HEK293T (cell line): ENCODE measurements at regions not wholly inside any gene's neighbourhood (a gene's known extent, or its start where the extent isn't known, plus 50 kb on each side); places are given as distances from the start of the nearest gene placed in this dataset.

Experiments used
- CTCF ChIA-PET: fragments of 350-600 bp; formaldehyde crosslinking; extraction: SDS; loops from one replicate; lab custom pipeline; 2021; ENCODE audit warnings: antibody characterized with exemption, inconsistent platforms; lab: Yijun Ruan, JAX
- POLR2A ChIA-PET: fragments of 350-600 bp; formaldehyde crosslinking; extraction: SDS; loops from one replicate; lab custom pipeline; 2020; ENCODE audit warnings: antibody characterized with exemption, inconsistent platforms; lab: Yijun Ruan, JAX
- DNase-seq: peaks from one replicate; pipeline ENCODE4 v3.0.0; 2012; ENCODE audit warnings: mixed read lengths; ENCODE audit errors: extremely low spot score
- ARNT ChIP-seq: fragments of 450-650 bp; IDR thresholded peaks from 2 replicates; pipeline ENCODE4 v1.6.1; 2017; ENCODE audit warnings: mild to moderate bottlenecking
- BHLHE40 ChIP-seq: fragments of 450-650 bp; IDR thresholded peaks from 2 replicates; pipeline ENCODE4 v1.6.1; 2016; ENCODE audit warnings: mild to moderate bottlenecking, moderate library complexity, borderline replicate concordance
- CTBP1 ChIP-seq: fragments of 450-650 bp; IDR thresholded peaks from 2 replicates; pipeline ENCODE4 v1.6.1; 2016; ENCODE audit warnings: borderline replicate concordance
- ELF4 ChIP-seq: fragments of 450-650 bp; IDR thresholded peaks from 2 replicates; pipeline ENCODE4 v1.6.1; 2017; ENCODE audit warnings: antibody characterized with exemption
- FOXA1 ChIP-seq: fragments of 450-650 bp; IDR thresholded peaks from 2 replicates; pipeline ENCODE4 v1.6.1; 2016; ENCODE audit warnings: mild to moderate bottlenecking
- FOXK2 ChIP-seq: fragments of 450-650 bp; IDR thresholded peaks from 2 replicates; pipeline ENCODE4 v1.6.1; 2016; ENCODE audit warnings: mild to moderate bottlenecking
- FOXM1 ChIP-seq: fragments of 450-650 bp; IDR thresholded peaks from 2 replicates; pipeline ENCODE4 v1.6.1; 2017; ENCODE audit warnings: mild to moderate bottlenecking, borderline replicate concordance
- HDGF ChIP-seq: fragments of 450-650 bp; IDR thresholded peaks from 2 replicates; pipeline ENCODE4 v1.6.1; 2017; ENCODE audit warnings: antibody characterized with exemption, borderline replicate concordance
- L3MBTL2 ChIP-seq: fragments of 450-650 bp; conservative IDR thresholded peaks from 2 replicates; pipeline ENCODE4 v1.6.1; 2016; ENCODE audit warnings: mild to moderate bottlenecking
- LEF1 ChIP-seq: fragments of 450-650 bp; IDR thresholded peaks from 2 replicates; pipeline ENCODE4 v1.6.1; 2017; ENCODE audit warnings: mild to moderate bottlenecking, borderline replicate concordance
- NFRKB ChIP-seq: fragments of 450-650 bp; IDR thresholded peaks from 2 replicates; pipeline ENCODE4 v1.6.1; 2016; ENCODE audit warnings: mild to moderate bottlenecking, moderate library complexity
- SP1 ChIP-seq: fragments of 450-650 bp; IDR thresholded peaks from 2 replicates; pipeline ENCODE4 v1.6.1; 2017
- SUZ12 ChIP-seq: fragments of 450-650 bp; IDR thresholded peaks from 2 replicates; pipeline ENCODE4 v1.6.1; 2016; ENCODE audit warnings: mild to moderate bottlenecking
- TARDBP ChIP-seq: fragments of 450-650 bp; IDR thresholded peaks from 2 replicates; pipeline ENCODE4 v1.6.1; 2016
- ZNF384 ChIP-seq: fragments of 450-650 bp; IDR thresholded peaks from 2 replicates; pipeline ENCODE4 v1.6.1; 2016
- TF ChIP-seq, protein P1 (sequence below): fragments of 450-650 bp; IDR thresholded peaks from 2 replicates; pipeline ENCODE4 v1.6.1; 2016

DNA sequence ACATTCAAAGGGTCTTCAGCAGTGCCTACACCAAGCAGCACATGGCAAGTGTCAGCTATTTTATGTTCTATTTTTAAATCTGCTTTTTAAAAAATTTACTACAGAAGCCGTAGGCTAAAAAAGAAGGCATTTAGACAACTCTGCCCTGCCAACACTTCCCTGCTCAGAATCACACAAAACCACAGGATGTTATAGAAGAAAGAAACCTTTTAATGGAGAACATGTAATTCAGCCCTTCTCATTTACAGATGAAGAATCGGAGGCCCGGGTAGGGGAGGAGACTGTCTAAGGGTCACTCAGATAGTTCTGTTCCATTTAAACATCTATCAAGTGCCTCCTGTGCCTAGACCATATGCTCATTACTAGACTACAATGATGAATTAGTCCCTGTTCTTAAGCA is 171.8 kb upstream of the NTF3 start:
- POLR2A ChIA-PET, result no interaction called here
- TF ChIP-seq ARNT (no peak), FOXK2 (no peak), CTBP1 (no peak), SUZ12 (no peak), ZNF384 (no peak), NFRKB (no peak), L3MBTL2 (no peak)
- no peak for DNase-seq
- CTCF ChIA-PET, result no interaction called here

DNA sequence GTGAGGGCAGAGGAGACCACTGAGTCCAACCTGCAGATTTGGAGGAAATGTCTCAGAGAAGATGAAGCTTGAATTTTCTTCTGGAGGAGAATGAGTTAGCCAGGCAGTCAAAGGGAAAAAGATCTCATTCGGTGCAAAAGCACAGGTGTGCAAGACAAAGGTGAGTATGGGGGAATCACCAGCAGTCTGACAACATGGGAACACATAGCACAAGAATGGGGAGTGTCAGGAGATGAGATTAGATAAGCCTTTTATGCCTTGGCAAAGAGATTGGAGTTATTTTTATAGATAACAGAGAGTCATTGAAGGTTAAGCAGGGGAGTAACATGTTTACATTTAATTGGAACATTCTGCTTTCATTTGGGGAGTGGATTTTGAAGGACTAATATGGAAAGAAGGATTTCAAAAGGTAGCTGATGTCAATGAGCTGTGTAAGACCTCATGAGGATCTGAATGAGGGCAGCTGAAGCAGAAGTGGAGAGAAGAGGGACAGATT is 171.3 kb upstream of the NTF3 start:
- DNase-seq, result no peak
- ChIA-PET CTCF (no interaction called here), POLR2A (no interaction called here)
- TF ChIP-seq ARNT (no peak), FOXA1 (no peak), FOXM1 (no peak), ZNF384 (no peak), ELF4 (no peak), TARDBP (no peak), FOXK2 (no peak), SP1 (no peak), L3MBTL2 (no peak)
- TF ChIP-seq, protein P1, sequence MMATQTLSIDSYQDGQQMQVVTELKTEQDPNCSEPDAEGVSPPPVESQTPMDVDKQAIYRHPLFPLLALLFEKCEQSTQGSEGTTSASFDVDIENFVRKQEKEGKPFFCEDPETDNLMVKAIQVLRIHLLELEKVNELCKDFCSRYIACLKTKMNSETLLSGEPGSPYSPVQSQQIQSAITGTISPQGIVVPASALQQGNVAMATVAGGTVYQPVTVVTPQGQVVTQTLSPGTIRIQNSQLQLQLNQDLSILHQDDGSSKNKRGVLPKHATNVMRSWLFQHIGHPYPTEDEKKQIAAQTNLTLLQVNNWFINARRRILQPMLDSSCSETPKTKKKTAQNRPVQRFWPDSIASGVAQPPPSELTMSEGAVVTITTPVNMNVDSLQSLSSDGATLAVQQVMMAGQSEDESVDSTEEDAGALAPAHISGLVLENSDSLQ, result no peak

DNA sequence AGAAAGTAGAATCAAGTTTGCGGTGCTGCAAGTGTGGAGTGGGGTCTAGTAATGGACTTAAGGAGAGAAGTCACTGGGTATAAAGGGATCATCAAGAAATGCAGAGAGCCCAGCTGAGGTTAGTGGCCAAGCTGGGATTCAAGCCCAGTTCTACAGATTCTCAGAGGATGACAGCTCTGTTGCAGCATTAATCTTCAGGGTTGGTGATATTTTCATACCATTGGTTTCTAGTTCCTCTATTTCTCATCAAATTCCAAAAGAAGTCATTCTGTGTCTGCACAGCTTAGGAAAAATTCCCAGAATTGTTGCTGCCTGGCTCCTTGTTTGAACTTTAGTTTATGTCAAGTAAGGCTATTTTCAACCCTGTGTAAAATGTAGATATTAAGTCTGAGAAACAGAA is 169.5 kb upstream of the NTF3 start:
- CTCF ChIA-PET, result no interaction called here
- no peak for DNase-seq
- TF ChIP-seq LEF1 (no peak), FOXM1 (no peak), HDGF (no peak), BHLHE40 (no peak), NFRKB (no peak), ZNF384 (no peak), ELF4 (no peak), CTBP1 (no peak), SP1 (no peak), SUZ12 (no peak), L3MBTL2 (no peak), ARNT (no peak), TARDBP (no peak), FOXK2 (no peak), FOXA1 (no peak)
- TF ChIP-seq, protein P1, result no peak
- POLR2A ChIA-PET, result no interaction called here

DNA sequence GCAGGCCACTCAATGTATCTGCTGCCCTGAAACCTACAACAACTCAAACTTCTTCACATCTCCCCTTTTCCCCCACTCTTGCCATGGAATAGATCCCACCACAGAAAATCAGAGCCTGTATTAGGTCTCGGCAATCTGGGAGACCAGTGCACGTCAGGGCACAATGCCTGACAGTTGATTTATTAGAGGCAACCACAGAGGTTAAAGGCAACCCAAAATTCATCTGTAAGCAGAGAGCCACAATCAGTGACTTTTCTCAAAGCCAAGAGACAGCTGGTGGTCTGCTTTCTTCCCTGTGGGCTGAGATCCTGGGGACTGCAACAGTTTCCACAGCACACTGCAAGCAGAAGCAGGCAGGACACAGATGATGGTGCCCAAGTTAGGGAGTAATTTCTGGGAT is 169.0 kb upstream of the NTF3 start:
- CTCF ChIA-PET, result no interaction called here
- DNase-seq, result no peak
- TF ChIP-seq FOXK2, result no peak
- TF ChIP-seq ELF4, result no peak
- POLR2A ChIA-PET, result no interaction called here

DNA sequence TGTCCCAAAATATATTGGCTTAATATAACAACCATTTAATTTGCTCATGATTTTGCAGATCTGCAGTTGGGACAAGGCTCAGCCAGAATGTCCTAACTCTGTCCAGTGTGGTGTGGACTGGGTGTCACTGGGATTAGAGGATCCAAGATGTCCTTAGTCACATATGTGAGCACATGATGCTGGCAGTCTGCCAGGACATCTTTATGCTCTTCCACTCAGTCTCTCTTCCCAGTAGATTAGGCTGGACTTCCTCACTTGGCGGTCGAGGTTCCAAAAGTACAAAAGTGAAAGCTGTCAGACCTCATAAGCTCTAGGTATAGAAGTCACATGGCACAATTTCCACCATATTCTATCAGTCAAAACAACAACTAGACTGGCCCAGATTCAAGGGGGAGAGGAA is 167.9 kb upstream of the NTF3 start:
- DNase-seq, result no peak
- ChIA-PET CTCF (no interaction called here), POLR2A (no interaction called here)
- no peak for TF ChIP-seq ZNF384
- TF ChIP-seq NFRKB, result no peak
- TF ChIP-seq ELF4, result no peak
- TF ChIP-seq, protein P1, result no peak
- TF ChIP-seq CTBP1, result no peak
- no peak for TF ChIP-seq FOXM1
- TF ChIP-seq FOXA1, result no peak
- no peak for TF ChIP-seq HDGF
- TF ChIP-seq TARDBP, result no peak
- TF ChIP-seq ARNT, result no peak
- no peak for TF ChIP-seq SP1

DNA sequence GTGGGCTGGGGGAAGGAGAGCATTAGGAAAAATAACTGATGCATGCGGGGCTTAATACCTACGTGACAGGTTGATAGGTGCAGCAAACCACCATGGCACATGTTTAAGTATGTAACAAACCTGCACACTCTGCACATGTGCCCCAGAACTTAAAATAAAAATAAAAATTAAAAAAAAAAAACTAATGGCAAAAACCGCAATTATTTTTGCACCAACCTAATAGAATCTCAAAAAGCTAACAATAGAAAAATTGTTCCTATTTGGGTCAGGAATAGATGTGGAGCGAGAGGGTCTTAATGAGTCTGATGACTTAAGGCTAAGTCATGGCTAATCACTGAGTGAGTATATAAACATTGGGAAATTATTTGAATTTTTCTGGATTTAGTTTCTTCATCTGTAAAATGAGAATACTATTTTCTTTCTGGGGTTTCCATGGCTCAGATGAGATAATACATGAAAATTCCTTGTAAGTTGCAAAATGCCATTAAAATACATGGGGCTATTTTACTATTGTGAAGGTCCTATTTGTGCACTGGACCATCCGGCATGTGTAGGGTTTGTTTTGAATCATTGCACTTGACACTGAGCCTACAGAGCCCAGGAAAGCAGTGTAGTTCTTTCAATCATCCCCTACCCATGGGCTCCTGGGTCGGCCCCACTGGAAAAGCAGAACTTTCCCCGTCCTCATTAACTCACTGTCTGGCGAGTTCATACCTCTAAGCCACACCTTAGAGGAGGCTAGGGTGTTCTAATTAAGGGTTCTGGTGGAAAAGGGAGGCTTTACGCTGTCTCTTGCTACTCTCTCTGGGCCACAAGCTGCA is 164.1 kb upstream of the NTF3 start:
- no peak for DNase-seq
- POLR2A ChIA-PET, result no interaction called here
- TF ChIP-seq FOXM1, result no peak
- TF ChIP-seq ELF4, result peak; percentile 70

DNA sequence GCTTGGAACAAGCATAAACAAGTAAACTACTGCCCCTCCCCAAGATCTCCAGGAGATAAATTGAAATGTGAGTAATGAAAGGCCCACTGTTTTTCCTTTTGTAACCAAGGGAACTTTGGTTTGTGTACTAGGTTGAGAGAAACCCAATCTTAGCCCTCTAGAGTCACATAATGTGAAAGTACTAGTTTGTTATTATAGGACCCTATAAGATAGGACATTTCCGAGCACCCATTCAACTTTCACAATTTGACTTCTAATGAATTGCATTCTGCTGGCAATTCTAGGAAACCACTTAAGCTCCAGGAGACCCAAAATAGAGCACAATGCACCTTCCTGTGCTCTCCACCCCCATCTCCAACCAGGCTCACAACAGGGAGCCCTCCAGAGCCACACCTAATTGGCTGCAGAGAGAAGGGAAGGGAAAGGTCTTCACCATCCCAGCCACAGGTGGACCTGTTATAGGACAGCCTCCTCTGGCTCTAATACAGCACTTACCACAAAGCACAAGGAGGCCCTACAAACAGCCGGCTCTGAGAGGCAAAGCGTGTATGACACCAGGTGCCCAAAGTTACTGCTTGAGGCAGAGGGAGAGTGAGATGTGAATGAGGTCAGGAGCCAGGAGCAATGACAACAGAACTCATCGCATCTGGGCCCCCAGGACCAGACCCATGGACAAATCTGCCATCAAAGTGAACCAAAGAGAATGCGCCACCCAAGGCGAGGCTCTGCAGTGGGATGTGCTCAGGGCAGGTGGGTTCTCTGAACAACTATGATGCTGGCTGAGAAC is 163.3 kb upstream of the NTF3 start:
- DNase-seq, result no peak
- POLR2A ChIA-PET, result no interaction called here
- TF ChIP-seq L3MBTL2 (no peak), FOXA1 (no peak), CTBP1 (no peak), BHLHE40 (no peak)
- TF ChIP-seq, protein P1, result no peak
- CTCF ChIA-PET, result no interaction called here

More for the DNA sequence above, 164.1 kb upstream of the NTF3 start:
- CTCF ChIA-PET, result no interaction called here
